OCI-LY7 (cell line): ENCODE measurements at regions not wholly inside any gene's neighbourhood (a gene's known extent, or its start where the extent isn't known, plus 50 kb on each side); places are given as distances from the start of the nearest gene placed in this dataset.

Experiments
- CTCF ChIP-seq: fragments of 200-600 bp; sonication (generic); conservative IDR thresholded peaks from 2 replicates; pipeline ENCODE4 v1.5.1; 2014; ENCODE audit warnings: mild to moderate bottlenecking, antibody characterized with exemption, low read length, moderate library complexity, mixed read lengths
- EZH2phosphoT487 ChIP-seq: fragments of 200-600 bp; sonication (generic); IDR thresholded peaks from 2 replicates; pipeline ENCODE4 v1.6.1; 2018; ENCODE audit warnings: low read depth, borderline replicate concordance, mild to moderate bottlenecking, mixed run types, antibody characterized with exemption, low read length, moderate library complexity, mixed read lengths

GRCh38 chr9:75811692-75812091 lies 78.8 kb upstream of the PCSK5 start:
- no peak for TF ChIP-seq CTCF
- no peak for TF ChIP-seq EZH2phosphoT487
